Esophagus (tissue), 2 donors: ENCODE measurements at regions not wholly inside any gene's neighbourhood (a gene's known extent, or its start where the extent isn't known, plus 50 kb on each side); places are given as distances from the start of the nearest gene placed in this dataset.

ENCODE experiments used
- H3K27ac ChIP-seq, 2 donors: one replicate each; pipeline ENCODE4 v1.5.1; 2013; ENCODE audit warnings: low read depth in 2 of 2, mild to moderate bottlenecking in 2 of 2, inconsistent platforms in 1 of 2, low read length in 1 of 2, moderate library complexity in 1 of 2
- H3K27me3 ChIP-seq, 2 donors: one replicate each; pipeline ENCODE4 v1.6.1; 2013; ENCODE audit warnings: low read length in 2 of 2, control low read depth in 1 of 2, mild to moderate bottlenecking in 1 of 2; ENCODE audit not compliant: insufficient read depth in 2 of 2, control insufficient read depth in 1 of 2
- H3K36me3 ChIP-seq, 2 donors: one replicate each; pipeline ENCODE4 v1.6.1; 2013; ENCODE audit warnings: low read length in 1 of 2; ENCODE audit not compliant: control insufficient read depth in 2 of 2, insufficient read depth in 2 of 2
- H3K4me1 ChIP-seq, 2 donors: one replicate each; pipeline ENCODE4 v1.6.1; 2013; ENCODE audit warnings: low read length in 1 of 2; ENCODE audit not compliant: control insufficient read depth in 2 of 2, insufficient read depth in 2 of 2
- H3K4me3 ChIP-seq, 2 donors: one replicate each; pipeline ENCODE4 v1.5.1; 2013; ENCODE audit warnings: low read length in 2 of 2, mild to moderate bottlenecking in 2 of 2, low read depth in 1 of 2, moderate library complexity in 1 of 2
- H3K9me3 ChIP-seq, 2 donors: one replicate each; pipeline ENCODE4 v1.6.1; 2013; ENCODE audit warnings: mild to moderate bottlenecking in 2 of 2, low read depth in 1 of 2, low read length in 1 of 2, moderate library complexity in 1 of 2; ENCODE audit not compliant: control insufficient read depth in 2 of 2, insufficient read depth in 1 of 2
- WGBS, 2 donors: extraction: QIAGEN DNeasy Blood & Tissue Kit; methylation state at CpG; one replicate each; pipeline ENCODE4 v1.1.7; 2013; 5-methylcytosine and 5-hydroxymethylcytosine counted together
- donor health status: healthy with polysubstance abuse.
- donor health status: Bipolar disorder and iron deficiency.

DNA sequence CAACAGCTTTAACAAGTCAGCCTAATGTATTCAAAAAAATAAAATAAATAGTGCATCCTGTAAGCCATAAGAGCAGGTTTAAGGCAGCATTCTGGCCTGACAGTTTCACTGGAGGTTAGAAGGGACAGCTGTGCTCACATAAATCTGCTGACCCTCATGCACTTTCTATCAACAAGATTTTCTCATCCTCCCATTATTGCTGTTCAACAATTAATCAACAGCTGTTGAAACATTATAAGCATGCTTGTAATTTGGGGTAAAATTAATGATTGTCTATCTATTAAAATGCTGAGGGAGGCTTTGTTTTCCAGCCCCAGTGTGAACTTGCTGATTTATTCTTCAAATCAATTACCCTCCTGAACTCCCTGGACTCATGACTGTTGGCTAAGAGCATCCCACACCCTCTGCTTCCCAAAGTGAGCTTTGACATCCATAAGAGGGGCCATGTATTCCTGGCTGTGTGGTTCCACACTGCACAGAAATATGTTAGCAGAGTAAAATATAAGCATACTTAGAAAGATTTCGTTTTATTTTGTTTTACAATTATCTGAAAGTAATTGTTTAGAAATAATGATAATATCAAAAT, 492.4 kb downstream of the EFNB2 start:
- no peaks in the 10 kb centered on the region for H3K4me1 ChIP-seq
- WGBS, 2 donors, result 70 to 71% methylated on average over 1 of the region's 1 CpG
- H3K9me3 ChIP-seq, result no peaks in the 10 kb centered on the region
- no peak overlapping the region for H3K4me3 ChIP-seq
- H3K27me3 ChIP-seq, result no peaks in the 10 kb centered on the region
- no peaks in the 10 kb centered on the region for H3K36me3 ChIP-seq
- no peak overlapping the region for H3K27ac ChIP-seq

DNA sequence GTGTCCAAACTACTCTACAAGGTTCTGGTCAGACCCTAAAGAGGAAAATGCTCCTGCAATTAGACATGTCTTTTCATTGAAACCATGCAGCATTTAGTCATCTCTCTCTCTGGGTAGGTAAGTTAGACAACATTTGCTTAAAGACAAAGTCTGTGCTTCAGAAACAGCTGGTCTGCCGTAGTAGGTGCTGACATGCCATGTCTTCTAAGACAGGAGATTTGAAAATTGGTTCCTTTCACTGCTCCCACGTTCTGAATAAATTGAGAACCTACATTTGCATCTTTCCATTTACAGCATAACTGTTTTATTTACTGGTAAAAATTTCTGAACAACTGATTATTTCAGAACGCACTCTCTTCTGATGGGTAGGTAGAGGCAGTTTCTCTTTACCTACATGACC, 494.0 kb downstream of the EFNB2 start:
- 90 to 93% methylated on average over 3 of the region's 3 CpGs for WGBS, 2 donors
- H3K9me3 ChIP-seq, result no peaks in the 10 kb centered on the region
- no peaks in the 10 kb centered on the region for H3K4me1 ChIP-seq
- H3K4me3 ChIP-seq, result no peak overlapping the region
- H3K27ac ChIP-seq, result no peak overlapping the region
- no peaks in the 10 kb centered on the region for H3K36me3 ChIP-seq
- H3K27me3 ChIP-seq, result no peaks in the 10 kb centered on the region

DNA sequence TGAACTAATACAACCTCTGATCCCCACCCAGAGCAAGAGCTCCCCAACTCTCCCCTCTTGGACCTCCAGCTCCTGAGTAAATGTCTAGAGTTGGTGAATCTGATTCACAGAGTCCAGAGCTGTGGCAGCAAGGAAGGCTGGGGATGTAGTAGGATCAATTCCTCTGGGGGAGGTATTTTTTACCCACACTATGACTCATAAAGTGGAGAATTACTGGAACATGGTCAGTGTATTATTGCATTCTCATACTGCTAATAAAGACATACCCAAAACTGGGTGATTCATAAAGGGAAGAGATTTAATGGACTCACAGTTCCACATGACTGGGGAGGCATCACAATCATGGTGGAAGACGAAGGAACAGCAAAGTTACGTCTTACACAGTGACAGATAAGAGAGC, 496.7 kb downstream of the EFNB2 start:
- H3K36me3 ChIP-seq, result no peaks in the 10 kb centered on the region
- H3K4me1 ChIP-seq, result no peaks in the 10 kb centered on the region
- H3K27ac ChIP-seq, result no peak overlapping the region
- WGBS, 2 donors, result 80 to 91% methylated on average over 2 of the region's 2 CpGs
- no peaks in the 10 kb centered on the region for H3K9me3 ChIP-seq
- H3K27me3 ChIP-seq, result no peaks in the 10 kb centered on the region
- no peak overlapping the region for H3K4me3 ChIP-seq

DNA sequence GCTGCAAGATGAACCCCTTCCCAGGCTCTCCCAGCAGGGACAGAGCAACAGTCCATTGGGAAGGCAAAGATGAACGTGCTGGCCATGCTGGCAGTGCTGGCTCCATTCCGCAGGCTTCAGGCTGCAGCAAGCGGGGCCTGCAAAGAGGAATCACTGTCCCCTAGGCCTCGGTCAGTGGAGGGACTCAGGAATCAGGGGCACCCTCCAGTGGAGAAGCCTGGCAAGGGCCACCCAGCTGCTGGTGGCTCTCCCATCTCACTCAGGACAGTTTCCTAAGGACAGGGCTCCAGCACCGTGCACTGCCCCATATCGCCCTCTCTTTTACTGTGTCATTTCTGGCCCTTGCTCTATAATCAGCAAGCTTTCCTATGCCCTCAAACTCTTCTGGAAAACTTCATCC, 498.6 kb downstream of the EFNB2 start:
- Histone ChIP-seq H3K4me1 (no peaks in the 10 kb centered on the region), H3K4me3 (no peak overlapping the region), H3K9me3 (no peaks in the 10 kb centered on the region), H3K36me3 (no peaks in the 10 kb centered on the region), H3K27ac (no peak overlapping the region), H3K27me3 (no peaks in the 10 kb centered on the region)
- WGBS, 2 donors, result 91 to 92% methylated on average over 6 of the region's 6 CpGs

DNA sequence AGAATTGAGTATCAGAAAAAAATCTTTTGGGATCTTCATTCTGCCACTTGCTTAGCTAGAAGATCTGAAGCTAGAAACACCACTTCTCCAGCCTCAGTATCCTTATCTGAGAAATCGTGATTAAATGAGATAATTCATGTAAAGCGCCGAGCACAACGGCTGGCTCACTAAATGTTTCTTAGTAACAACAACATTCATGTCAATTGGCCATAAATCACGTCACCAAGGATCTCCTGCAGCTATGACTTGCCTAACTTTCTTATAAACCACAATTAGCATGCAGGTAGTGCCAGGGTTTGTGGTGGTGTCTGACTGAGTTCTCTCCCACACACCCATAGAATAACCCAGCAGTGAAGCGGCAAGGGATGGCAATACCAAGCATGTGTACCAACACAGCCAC, 501.3 kb downstream of the EFNB2 start:
- 66 to 67% methylated on average over 6 of the region's 6 CpGs for WGBS, 2 donors
- Histone ChIP-seq H3K27me3 (no peaks in the 10 kb centered on the region), H3K9me3 (no peaks in the 10 kb centered on the region), H3K27ac (no peak overlapping the region), H3K4me3 (no peak overlapping the region), H3K4me1 (no peaks in the 10 kb centered on the region), H3K36me3 (no peaks in the 10 kb centered on the region)

DNA sequence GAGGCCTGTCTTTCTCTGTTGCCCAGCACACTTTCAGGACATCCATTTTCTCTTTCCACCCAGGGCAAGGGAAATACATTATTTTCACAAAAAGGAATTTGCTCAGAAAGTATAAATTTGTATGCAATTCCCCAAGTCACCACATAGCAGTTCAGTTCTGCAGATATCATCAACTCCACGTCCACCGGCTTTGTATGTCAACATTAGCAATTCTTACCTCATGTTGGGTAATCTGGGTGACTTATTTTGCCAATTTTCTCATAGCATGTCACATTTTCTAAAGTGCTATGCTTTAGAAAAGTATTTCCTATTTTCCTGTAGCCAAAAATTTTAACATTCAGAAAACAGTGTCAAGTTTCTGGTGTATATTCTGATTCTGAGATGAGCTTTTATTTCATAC, 501.8 kb downstream of the EFNB2 start:
- WGBS, 2 donors, result 58% methylated on average over 2 of the region's 2 CpGs
- no peaks in the 10 kb centered on the region for H3K27me3 ChIP-seq

DNA sequence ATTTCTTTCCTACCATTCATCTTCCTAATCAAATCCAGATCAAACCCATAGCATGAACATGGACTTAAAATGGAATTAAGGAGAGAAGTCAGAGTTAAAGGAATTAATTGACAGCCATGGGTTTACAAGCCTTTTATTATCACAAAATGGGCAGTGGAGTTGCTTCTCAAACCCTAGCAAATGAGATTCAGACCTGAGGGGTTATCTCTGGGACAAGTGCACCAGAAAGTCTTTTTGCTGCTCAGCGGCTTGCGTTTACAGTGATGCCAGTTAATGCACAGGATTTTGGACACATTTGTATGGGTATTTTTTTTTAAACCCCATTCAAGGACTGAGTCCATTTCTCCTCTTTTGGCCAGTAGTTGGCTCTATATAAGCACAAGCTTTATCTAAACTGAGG, 503.0 kb downstream of the EFNB2 start:
- WGBS, 2 donors, result 92 to 97% methylated on average over 2 of the region's 2 CpGs
- H3K36me3 ChIP-seq, result no peaks in the 10 kb centered on the region
- H3K4me1 ChIP-seq, result no peaks in the 10 kb centered on the region
- no peaks in the 10 kb centered on the region for H3K9me3 ChIP-seq
- H3K27ac ChIP-seq, result no peak overlapping the region
- no peak overlapping the region for H3K4me3 ChIP-seq
- no peaks in the 10 kb centered on the region for H3K27me3 ChIP-seq

More for the DNA sequence above, 501.8 kb downstream of the EFNB2 start:
- Histone ChIP-seq H3K36me3 (no peaks in the 10 kb centered on the region), H3K27ac (no peak overlapping the region), H3K9me3 (no peaks in the 10 kb centered on the region), H3K4me1 (no peaks in the 10 kb centered on the region), H3K4me3 (no peak overlapping the region)

DNA sequence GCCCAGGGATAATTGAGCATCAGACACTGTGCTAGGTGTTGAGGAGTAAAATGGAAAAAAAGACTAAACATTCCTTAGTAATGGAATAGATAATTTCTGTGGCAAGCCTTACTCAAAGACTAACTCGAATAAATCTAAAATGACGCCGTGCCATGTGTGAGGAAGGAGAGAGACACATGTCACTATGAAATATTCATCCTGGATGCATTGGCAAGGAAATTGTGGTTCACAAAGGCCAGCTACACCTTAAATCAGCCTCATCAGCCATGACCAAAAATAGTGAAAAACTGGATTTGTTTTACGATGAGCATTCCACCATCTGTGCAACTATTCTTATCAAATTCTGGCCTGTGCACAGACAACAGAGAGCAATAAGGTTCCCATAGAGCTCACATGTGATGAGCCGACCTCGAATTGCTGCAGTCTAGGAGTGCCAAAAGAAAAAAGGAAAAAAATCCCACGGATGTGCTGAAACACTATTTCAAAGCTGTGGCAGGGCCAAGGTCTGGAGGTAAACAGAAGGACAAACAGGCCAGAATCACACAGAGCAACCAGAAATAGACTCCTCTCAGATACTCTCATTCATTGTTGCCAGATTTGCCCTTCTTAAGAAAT, 505.7 kb downstream of the EFNB2 start:
- Histone ChIP-seq H3K9me3 (no peaks in the 10 kb centered on the region), H3K4me3 (no peak overlapping the region), H3K4me1 (no peaks in the 10 kb centered on the region), H3K27ac (no peak overlapping the region), H3K27me3 (no peaks in the 10 kb centered on the region), H3K36me3 (no peaks in the 10 kb centered on the region)
- 84% methylated on average over 7 of the region's 7 CpGs for WGBS, 2 donors

DNA sequence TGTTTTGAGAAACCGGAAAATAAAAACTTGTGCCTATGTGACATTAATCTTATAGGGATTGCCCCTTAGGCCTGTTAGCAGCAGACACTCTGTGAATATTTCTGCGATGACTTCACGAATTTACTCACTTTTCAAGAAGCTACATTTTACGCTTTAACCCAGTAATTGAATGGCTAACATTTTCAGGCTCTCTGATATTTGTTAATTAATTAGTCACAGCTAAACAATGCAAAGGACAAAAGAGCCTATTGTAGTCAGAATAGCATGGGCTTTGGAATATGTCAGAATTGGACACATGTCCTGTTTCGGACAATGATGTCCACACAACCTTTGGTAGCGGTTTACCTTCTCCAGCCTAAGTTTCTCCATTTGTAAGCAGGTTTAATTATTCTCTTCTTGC, 506.6 kb downstream of the EFNB2 start:
- no peaks in the 10 kb centered on the region for H3K9me3 ChIP-seq
- H3K36me3 ChIP-seq, result no peaks in the 10 kb centered on the region
- no peaks in the 10 kb centered on the region for H3K4me1 ChIP-seq
- no peak overlapping the region for H3K4me3 ChIP-seq
- H3K27ac ChIP-seq, result no peak overlapping the region
- WGBS, 2 donors, result 86 to 92% methylated on average over 6 of the region's 6 CpGs
- H3K27me3 ChIP-seq, result no peaks in the 10 kb centered on the region

DNA sequence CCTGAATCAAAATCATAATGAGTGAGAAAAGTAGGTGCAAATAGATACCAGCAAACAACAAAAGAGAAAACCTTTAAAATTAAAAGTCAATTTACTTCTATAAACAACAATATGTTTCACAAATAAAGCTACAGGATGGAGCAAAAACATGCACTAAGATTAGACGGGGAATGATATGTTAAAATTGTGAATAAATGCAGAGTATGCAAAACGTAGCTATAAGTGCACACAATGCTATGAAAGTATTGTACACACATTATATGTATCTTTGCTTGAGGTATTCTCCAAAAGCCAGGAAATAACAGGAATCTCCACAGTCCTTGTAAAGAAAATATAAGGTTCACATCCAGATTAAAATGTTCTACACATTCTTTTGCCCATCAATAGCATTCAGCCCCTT, 523.9 kb downstream of the EFNB2 start:
- Histone ChIP-seq H3K4me1 (no peaks in the 10 kb centered on the region), H3K27me3 (no peaks in the 10 kb centered on the region), H3K27ac (no peak overlapping the region), H3K36me3 (no peaks in the 10 kb centered on the region), H3K4me3 (no peak overlapping the region), H3K9me3 (no peaks in the 10 kb centered on the region)
- 78 to 80% methylated on average over 2 of the region's 2 CpGs for WGBS, 2 donors
